ENCODE measurements at regions not wholly inside any gene's neighbourhood (a gene's known extent, or its start where the extent isn't known, plus 50 kb on each side); places are given as distances from the start of the nearest gene placed in this dataset.

DNA sequence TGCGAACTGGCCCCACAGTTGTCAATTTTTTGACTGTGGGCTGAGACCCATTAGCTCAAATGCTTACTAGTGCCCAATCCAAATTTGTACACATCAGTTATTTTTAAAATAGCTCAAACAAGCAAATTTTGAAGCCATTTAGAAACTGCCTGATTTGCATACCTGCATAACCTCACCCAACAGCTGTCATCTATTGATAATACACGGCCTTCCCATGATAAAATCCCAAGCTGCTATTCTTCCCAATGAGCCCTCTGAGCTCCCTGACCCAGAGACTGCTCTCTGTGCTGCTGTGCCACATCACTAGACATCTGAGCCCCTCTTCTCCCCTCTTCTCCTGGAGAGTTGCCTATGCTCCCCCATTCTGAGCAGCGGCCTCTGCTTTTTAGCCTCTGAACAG lies 140.5 kb upstream of the EEF1E1 start (continued):
- no peak for TF ChIP-seq MXI1 (IDR thresholded peaks at IDR 0.05; ENCODE audit: low read depth, low read length)
- TF ChIP-seq FOSL2 (IDR thresholded peaks at IDR 0.05; ENCODE audit: borderline replicate concordance, low read depth), result no peak
- no peak for TF ChIP-seq RCOR1 (IDR thresholded peaks at IDR 0.05; ENCODE audit: low read length)
- no peak for TF ChIP-seq JUND (IDR thresholded peaks at IDR 0.05)

DNA sequence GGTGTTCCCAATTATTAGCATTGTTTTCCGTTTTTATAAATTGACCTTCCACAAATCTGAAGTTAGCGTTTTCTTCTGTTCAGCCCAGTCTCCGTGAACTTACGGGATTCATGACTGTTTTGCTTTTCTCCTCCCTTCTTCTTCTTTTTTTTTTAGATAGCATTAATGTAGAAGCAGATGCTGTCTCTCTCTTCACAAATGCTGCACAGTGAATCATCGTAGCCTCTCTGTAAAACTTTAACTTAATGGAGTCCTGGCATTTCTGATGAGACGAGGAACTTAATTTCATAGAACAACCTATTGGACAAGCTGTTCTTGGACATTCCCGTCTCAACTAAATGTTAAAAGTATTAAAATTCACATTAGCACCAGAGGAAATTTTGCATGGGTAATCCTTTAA lies 138.0 kb upstream of the EEF1E1 start:
- H3K4me2 ChIP-seq, result no peak overlapping the region
- POLR2A ChIA-PET, result interaction anchor here (3.0 kb wide), 1 partner anchor 39 kb away, joined by 16 read pairs; no protein-coding TSS in a partner anchor
- TF ChIP-seq ELF1 (IDR thresholded peaks at IDR 0.05) (no peak), NFIC (IDR thresholded peaks at IDR 0.05; ENCODE audit: borderline replicate concordance) (no peak), SIN3A (IDR thresholded peaks at IDR 0.05; ENCODE audit: borderline replicate concordance, low read depth, low read length) (no peak), YY1 (IDR thresholded peaks at IDR 0.05; ENCODE audit: low read depth) (no peak), EP300 (IDR thresholded peaks at IDR 0.05; ENCODE audit: borderline replicate concordance in 1 of 2, low read depth in 1 of 2, low read length in 1 of 2) (no peak), RFX5 (IDR thresholded peaks at IDR 0.05; ENCODE audit: low read length) (no peak), EZH2phosphoT487 (IDR thresholded peaks at IDR 0.05; ENCODE audit: borderline replicate concordance, low read depth) (no peak), RCOR1 (IDR thresholded peaks at IDR 0.05; ENCODE audit: low read length) (no peak), GATA2 (CRISPR knock-in tag; IDR thresholded peaks at IDR 0.05) (no peak), TCF12 (IDR thresholded peaks at IDR 0.05) (no peak), NRF1 (IDR thresholded peaks at IDR 0.05; ENCODE audit: low read depth, low read length) (no peak)
- TF ChIP-seq, protein P1, sequence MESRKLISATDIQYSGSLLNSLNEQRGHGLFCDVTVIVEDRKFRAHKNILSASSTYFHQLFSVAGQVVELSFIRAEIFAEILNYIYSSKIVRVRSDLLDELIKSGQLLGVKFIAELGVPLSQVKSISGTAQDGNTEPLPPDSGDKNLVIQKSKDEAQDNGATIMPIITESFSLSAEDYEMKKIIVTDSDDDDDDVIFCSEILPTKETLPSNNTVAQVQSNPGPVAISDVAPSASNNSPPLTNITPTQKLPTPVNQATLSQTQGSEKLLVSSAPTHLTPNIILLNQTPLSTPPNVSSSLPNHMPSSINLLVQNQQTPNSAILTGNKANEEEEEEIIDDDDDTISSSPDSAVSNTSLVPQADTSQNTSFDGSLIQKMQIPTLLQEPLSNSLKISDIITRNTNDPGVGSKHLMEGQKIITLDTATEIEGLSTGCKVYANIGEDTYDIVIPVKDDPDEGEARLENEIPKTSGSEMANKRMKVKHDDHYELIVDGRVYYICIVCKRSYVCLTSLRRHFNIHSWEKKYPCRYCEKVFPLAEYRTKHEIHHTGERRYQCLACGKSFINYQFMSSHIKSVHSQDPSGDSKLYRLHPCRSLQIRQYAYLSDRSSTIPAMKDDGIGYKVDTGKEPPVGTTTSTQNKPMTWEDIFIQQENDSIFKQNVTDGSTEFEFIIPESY (IDR thresholded peaks at IDR 0.05; ENCODE audit: borderline replicate concordance, low read depth), result no peak
- TF ChIP-seq, protein P2, sequence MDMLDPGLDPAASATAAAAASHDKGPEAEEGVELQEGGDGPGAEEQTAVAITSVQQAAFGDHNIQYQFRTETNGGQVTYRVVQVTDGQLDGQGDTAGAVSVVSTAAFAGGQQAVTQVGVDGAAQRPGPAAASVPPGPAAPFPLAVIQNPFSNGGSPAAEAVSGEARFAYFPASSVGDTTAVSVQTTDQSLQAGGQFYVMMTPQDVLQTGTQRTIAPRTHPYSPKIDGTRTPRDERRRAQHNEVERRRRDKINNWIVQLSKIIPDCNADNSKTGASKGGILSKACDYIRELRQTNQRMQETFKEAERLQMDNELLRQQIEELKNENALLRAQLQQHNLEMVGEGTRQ (IDR thresholded peaks at IDR 0.05; ENCODE audit: borderline replicate concordance, low read depth, low read length), result no peak
- TF ChIP-seq, protein P3, sequence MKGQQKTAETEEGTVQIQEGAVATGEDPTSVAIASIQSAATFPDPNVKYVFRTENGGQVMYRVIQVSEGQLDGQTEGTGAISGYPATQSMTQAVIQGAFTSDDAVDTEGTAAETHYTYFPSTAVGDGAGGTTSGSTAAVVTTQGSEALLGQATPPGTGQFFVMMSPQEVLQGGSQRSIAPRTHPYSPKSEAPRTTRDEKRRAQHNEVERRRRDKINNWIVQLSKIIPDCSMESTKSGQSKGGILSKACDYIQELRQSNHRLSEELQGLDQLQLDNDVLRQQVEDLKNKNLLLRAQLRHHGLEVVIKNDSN (IDR thresholded peaks at IDR 0.05; ENCODE audit: borderline replicate concordance, low read depth), result no peak
- H3K4me3 ChIP-seq (ENCODE audit: low read depth in 2 of 2, low read length in 1 of 2), result no peak overlapping the region
- WGBS (ENCODE audit: low lambda C conversion rate), result 35% methylated on average over 7 of the region's 7 CpGs
- H3K4me1 ChIP-seq (ENCODE audit: control insufficient read depth in 1 of 2, insufficient read depth in 2 of 2, low read depth in 1 of 2, low read length in 1 of 2), result peaks cover 0 to 16% of the 10 kb centered on the region in 2 experiments; a peak in 3 of 4 replicates
- H3K27ac ChIP-seq (ENCODE audit: low read depth in 2 of 2, low read length in 1 of 2), result peak overlapping the region in 1 of 2 experiments; percentile 89; a peak in 1 of 4 replicates
- no peaks in the 10 kb centered on the region for H3F3A ChIP-seq (replicated peaks; ENCODE audit: insufficient read depth)
- H2AFZ ChIP-seq (ENCODE audit: low read depth), result no peak overlapping the region
- H3K27me3 ChIP-seq (ENCODE audit: insufficient read depth), result no peaks in the 10 kb centered on the region; the same call in 1 of the 2 replicates
- no peaks in the 10 kb centered on the region for H3K9me2 ChIP-seq
- H3K9ac ChIP-seq, result no peak overlapping the region
- CTCF ChIA-PET, result interaction anchor here (1.2 to 1.6 kb wide), 3 partner anchors 19 to 109 kb away, joined by 3 to 7 read pairs (median 4); no protein-coding TSS in a partner anchor
- no peaks in the 10 kb centered on the region for H3K79me2 ChIP-seq (ENCODE audit: insufficient read depth)
- no peaks in the 10 kb centered on the region for H3K36me3 ChIP-seq (replicated peaks in 1 of 2; ENCODE audit: control insufficient read depth in 1 of 2, insufficient read depth in 2 of 2, low read length in 1 of 2)
- H3K9me3 ChIP-seq, result no peaks in the 10 kb centered on the region
- no peaks in the 10 kb centered on the region for H4K20me1 ChIP-seq (ENCODE audit: insufficient read depth)
- DNase-seq, result no peak
